IMR-90 (cell line): ENCODE measurements at regions not wholly inside any gene's neighbourhood (a gene's known extent, or its start where the extent isn't known, plus 50 kb on each side); places are given as distances from the start of the nearest gene placed in this dataset.

Experiments
- ATAC-seq: fragments of 200-7000 bp; cut with Tn5 transposase; 2 replicates; pipeline ENCODE4 v1.9.1; 2020; ENCODE audit warnings: low read depth, mild to moderate bottlenecking, moderate library complexity
- BruUV-seq: library from RNA; stranded (reverse); fragments of 400-500 nt; replicated peaks from 2 replicates; lab custom pipeline; 2021; lab: Mats Ljungman, UMichigan
- CTCF ChIA-PET: fragments of 300-600 bp; formaldehyde crosslinking; extraction: SDS; loops from one replicate; lab custom pipeline; 2021; ENCODE audit warnings: antibody characterized with exemption; lab: Yijun Ruan, JAX
- POLR2A ChIA-PET: fragments of 300-600 bp; sonication (Branson Sonifier 250); formaldehyde crosslinking; loops from one replicate; lab custom pipeline; 2022; ENCODE audit warnings: antibody characterized with exemption; ENCODE audit not compliant: unreplicated experiment; lab: Charles Lee
- DNase-seq: peaks from one replicate; pipeline ENCODE4 v3.0.0; 2013
- H2AFZ ChIP-seq: replicated peaks from 2 replicates; pipeline ENCODE3; 2013; ENCODE audit warnings: low read length, mild to moderate bottlenecking; ENCODE audit not compliant: poor library complexity
- H2AK5ac ChIP-seq: 2 replicates; pipeline ENCODE4 v1.6.1; 2013; ENCODE audit warnings: low read depth, low read length, inconsistent platforms
- H2AK9ac ChIP-seq: replicated peaks from 2 replicates; pipeline ENCODE3; 2013; ENCODE audit warnings: mild to moderate bottlenecking, low read depth, low read length, moderate library complexity; ENCODE audit not compliant: poor library complexity
- H2BK120ac ChIP-seq: 2 replicates; pipeline ENCODE4 v1.6.1; 2013; ENCODE audit warnings: low read depth, low read length, inconsistent platforms
- H2BK15ac ChIP-seq: 3 replicates; pipeline ENCODE4 v1.6.1; 2013; ENCODE audit warnings: low read depth, low read length, inconsistent platforms
- H2BK20ac ChIP-seq: 2 replicates; pipeline ENCODE4 v1.6.1; 2013; ENCODE audit warnings: low read depth, mild to moderate bottlenecking, inconsistent platforms, low read length, moderate library complexity
- H2BK5ac ChIP-seq: 2 replicates; pipeline ENCODE4 v1.6.1; 2013; ENCODE audit warnings: mild to moderate bottlenecking, low read depth, low read length, inconsistent platforms; ENCODE audit not compliant: poor library complexity, severe bottlenecking
- H3K14ac ChIP-seq: replicated peaks from 2 replicates; pipeline ENCODE4 v1.6.1; 2013; ENCODE audit warnings: low read depth, low read length, inconsistent platforms
- H3K18ac ChIP-seq: 2 replicates; pipeline ENCODE4 v1.6.1; 2013; ENCODE audit warnings: low read depth, low read length, control low read depth
- H3K23ac ChIP-seq: 2 replicates; pipeline ENCODE4 v1.6.1; 2013; ENCODE audit warnings: low read depth, low read length, inconsistent platforms
- H3K27ac ChIP-seq: 2 replicates; pipeline ENCODE4 v1.5.1; 2013; ENCODE audit warnings: mild to moderate bottlenecking, control low read depth, low read length; ENCODE audit not compliant: insufficient read depth
- H3K27me3 ChIP-seq: 2 replicates; pipeline ENCODE4 v1.6.1; 2013; ENCODE audit warnings: low read length; ENCODE audit not compliant: control insufficient read depth, insufficient read depth
- H3K36me3 ChIP-seq: 2 replicates; pipeline ENCODE4 v1.6.1; 2013; ENCODE audit warnings: low read length, mixed read lengths; ENCODE audit not compliant: control insufficient read depth, insufficient read depth
- H3K4ac ChIP-seq: 2 replicates; pipeline ENCODE4 v1.6.1; 2013; ENCODE audit warnings: low read depth, low read length, inconsistent platforms
- H3K4me1 ChIP-seq: 2 replicates; pipeline ENCODE4 v1.6.1; 2013; ENCODE audit warnings: low read length, mixed read lengths; ENCODE audit not compliant: control insufficient read depth, insufficient read depth
- H3K4me2 ChIP-seq: 2 replicates; pipeline ENCODE4 v1.6.1; 2013; ENCODE audit warnings: low read depth, mild to moderate bottlenecking, control low read depth, low read length, moderate library complexity
- H3K4me3 ChIP-seq: 2 replicates; pipeline ENCODE4 v1.5.1; 2013; ENCODE audit warnings: low read depth, mild to moderate bottlenecking, control low read depth, low read length, moderate library complexity; ENCODE audit not compliant: insufficient read depth
- H3K56ac ChIP-seq: 2 replicates; pipeline ENCODE4 v1.6.1; 2013; ENCODE audit warnings: low read length, inconsistent platforms; ENCODE audit not compliant: insufficient read depth; ENCODE audit errors: extremely low read depth
- H3K79me1 ChIP-seq, 2 experiments: 2 replicates each; pipeline ENCODE4 v1.6.1; 2013; ENCODE audit warnings: low read length in 2 of 2, inconsistent platforms in 1 of 2, low read depth in 1 of 2
- H3K9ac ChIP-seq: 2 replicates; pipeline ENCODE4 v1.6.1; 2013; ENCODE audit warnings: low read depth, low read length, control low read depth
- H3K9me1 ChIP-seq: 2 replicates; pipeline ENCODE4 v1.6.1; 2013; ENCODE audit warnings: low read length, inconsistent platforms; ENCODE audit not compliant: insufficient read depth
- H3K9me3 ChIP-seq: 2 replicates; pipeline ENCODE4 v1.6.1; 2013; ENCODE audit warnings: low read length; ENCODE audit not compliant: control insufficient read depth, insufficient read depth
- H4K20me1 ChIP-seq: 2 replicates; pipeline ENCODE4 v1.6.1; 2013; ENCODE audit warnings: low read length, inconsistent platforms; ENCODE audit not compliant: insufficient read depth
- H4K5ac ChIP-seq: 2 replicates; pipeline ENCODE4 v1.6.1; 2013; ENCODE audit warnings: mild to moderate bottlenecking, low read depth, low read length, control low read depth
- H4K8ac ChIP-seq, 2 experiments: 2 replicates each; pipeline ENCODE4 v1.6.1; 2013; ENCODE audit warnings: low read depth in 2 of 2, low read length in 2 of 2, control low read depth in 1 of 2, inconsistent platforms in 1 of 2
- H4K91ac ChIP-seq: 2 replicates; pipeline ENCODE4 v1.6.1; 2013; ENCODE audit warnings: low read depth, low read length, inconsistent platforms; ENCODE audit not compliant: insufficient read depth
- BHLHE40 ChIP-seq: fragments of 150-350 bp; IDR thresholded peaks from 2 replicates; pipeline ENCODE4 v1.6.1; 2016; ENCODE audit warnings: mild to moderate bottlenecking, low read depth, low read length
- CEBPB ChIP-seq: IDR thresholded peaks from 2 replicates; pipeline ENCODE4 v1.6.1; 2012; ENCODE audit warnings: low read depth, low read length, improper control_type of control experiment
- CHD1 ChIP-seq: IDR thresholded peaks from 2 replicates; pipeline ENCODE4 v1.6.1; 2012; ENCODE audit warnings: low read depth, low read length, improper control_type of control experiment
- CTCF ChIP-seq: conservative IDR thresholded peaks from 2 replicates; pipeline ENCODE4 v1.5.1; 2012; ENCODE audit warnings: mild to moderate bottlenecking, low read depth, low read length, improper control_type of control experiment
- ELK1 ChIP-seq: fragments of 150-350 bp; IDR thresholded peaks from 2 replicates; pipeline ENCODE4 v1.6.1; 2016; ENCODE audit warnings: low read depth, mild to moderate bottlenecking, low read length, moderate library complexity, borderline replicate concordance
- FOS ChIP-seq: fragments of 150-350 bp; IDR thresholded peaks from 2 replicates; pipeline ENCODE4 v1.6.1; 2016; ENCODE audit warnings: low read depth, low read length
- MAFK ChIP-seq: IDR thresholded peaks from 2 replicates; pipeline ENCODE4 v1.6.1; 2012; ENCODE audit warnings: low read depth, low read length, improper control_type of control experiment
- MAZ ChIP-seq: IDR thresholded peaks from 2 replicates; pipeline ENCODE4 v1.6.1; 2012; ENCODE audit warnings: low read depth, mild to moderate bottlenecking, low read length, improper control_type of control experiment, moderate library complexity, borderline replicate concordance
- MXI1 ChIP-seq: IDR thresholded peaks from 2 replicates; pipeline ENCODE4 v1.6.1; 2012; ENCODE audit warnings: low read depth, mild to moderate bottlenecking, low read length, moderate library complexity, borderline replicate concordance
- NFE2L2 ChIP-seq: fragments of 150-350 bp; IDR thresholded peaks from 2 replicates; pipeline ENCODE4 v1.6.1; 2016; ENCODE audit warnings: low read depth, mild to moderate bottlenecking, low read length
- POLR2A ChIP-seq: IDR thresholded peaks from 2 replicates; pipeline ENCODE4 v1.6.1; 2012; ENCODE audit warnings: mild to moderate bottlenecking, low read depth, low read length
- RAD21 ChIP-seq: IDR thresholded peaks from 2 replicates; pipeline ENCODE4 v1.6.1; 2012; ENCODE audit warnings: low read length, improper control_type of control experiment
- RCOR1 ChIP-seq: IDR thresholded peaks from 2 replicates; pipeline ENCODE4 v1.6.1; 2012; ENCODE audit warnings: mild to moderate bottlenecking, low read length, improper control_type of control experiment; ENCODE audit not compliant: insufficient replicate concordance
- RFX5 ChIP-seq: IDR thresholded peaks from 2 replicates; pipeline ENCODE4 v1.8.0; 2012; ENCODE audit warnings: low read depth, mild to moderate bottlenecking, low read length, moderate library complexity
- SMC3 ChIP-seq: fragments of 150-350 bp; IDR thresholded peaks from 2 replicates; pipeline ENCODE4 v1.6.1; 2016; ENCODE audit warnings: low read depth, mild to moderate bottlenecking, antibody characterized with exemption, low read length, moderate library complexity
- USF2 ChIP-seq: fragments of 150-350 bp; IDR thresholded peaks from 2 replicates; pipeline ENCODE4 v1.6.1; 2017; ENCODE audit warnings: mild to moderate bottlenecking, antibody characterized with exemption, low read length, low read depth
- WGBS, 2 experiments: methylation state at CpG; one replicate each; pipeline versions ENCODE4 v1.1.5 to v1.1.7; 2013; ENCODE audit warnings: missing lambda C conversion rate in 2 of 2; ENCODE audit not compliant: insufficient read length in 1 of 2; ENCODE audit errors: extremely low coverage in 2 of 2; 5-methylcytosine and 5-hydroxymethylcytosine counted together
- dilution Hi-C: fragments of 300-500 bp; cut with HindIII; formaldehyde crosslinking; loops from one replicate; pipeline ENCODE4 v1.14.3; 2018; ENCODE audit warnings: low sequenced_read_pairs; ENCODE audit not compliant: unreplicated experiment
- in situ Hi-C: fragments of 300-500 bp; cut with MboI; formaldehyde crosslinking; loops from 3 replicates; pipeline ENCODE4 v1.14.3; 2019; ENCODE audit warnings: low sequenced_read_pairs, inconsistent platforms, mixed read lengths
- intact Hi-C: fragments of 100-400 bp; cut with micrococcal nuclease; formaldehyde crosslinking; loops from 2 replicates; pipeline ENCODE4 v1.10.0; 2022

DNA sequence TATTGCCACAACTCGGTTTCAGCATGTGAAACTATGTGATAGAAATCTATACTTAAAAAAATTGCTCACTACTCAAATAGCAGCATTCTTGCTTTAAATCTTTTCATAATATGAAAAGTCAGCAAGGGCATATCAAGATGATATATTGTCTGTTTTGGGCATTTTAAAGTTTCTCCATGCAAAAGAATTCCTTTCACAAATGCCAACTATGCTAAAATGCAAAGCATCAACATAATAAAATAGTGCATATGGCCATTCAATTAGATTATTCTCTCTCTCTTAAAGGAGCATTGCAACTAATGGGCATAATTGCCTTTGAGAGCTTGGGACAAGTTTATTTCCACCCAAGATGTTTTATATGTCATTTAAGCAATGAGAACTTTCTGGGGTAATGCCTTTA is 475.1 kb downstream of the ZPLD1 start:
- Histone ChIP-seq H3K27me3 (no peaks in the 10 kb centered on the region), H2BK20ac (no peak overlapping the region), H3K79me1 (no peaks in the 10 kb centered on the region), H3K9me3 (no peaks in the 10 kb centered on the region), H3K4me3 (no peak overlapping the region), H3K23ac (no peak overlapping the region), H3K27ac (no peak overlapping the region), H4K20me1 (no peaks in the 10 kb centered on the region), H3K14ac (no peak overlapping the region), H2BK120ac (no peak overlapping the region), H3K4me2 (no peak overlapping the region), H3K4ac (no peak overlapping the region), H3K9ac (no peak overlapping the region), H2AK9ac (no peak overlapping the region), H4K91ac (no peak overlapping the region), H4K5ac (no peak overlapping the region), H3K56ac (no peak overlapping the region), H3K9me1 (no peaks in the 10 kb centered on the region), H4K8ac (no peak overlapping the region), H3K4me1 (no peaks in the 10 kb centered on the region), H3K36me3 (no peaks in the 10 kb centered on the region), H2AK5ac (no peak overlapping the region), H2BK5ac (no peak overlapping the region), H3K18ac (no peak overlapping the region), H2BK15ac (no peak overlapping the region), H2AFZ (no peak overlapping the region)
- TF ChIP-seq NFE2L2, result no peak
- TF ChIP-seq MAFK, result no peak
- TF ChIP-seq RFX5, result no peak
- no peak for TF ChIP-seq CHD1
- TF ChIP-seq POLR2A, result no peak
- no peak for TF ChIP-seq BHLHE40
- TF ChIP-seq RCOR1, result no peak
- TF ChIP-seq USF2, result no peak
- no peak for TF ChIP-seq FOS
- no peak for TF ChIP-seq CTCF
- TF ChIP-seq SMC3, result no peak
- no peak for TF ChIP-seq ELK1
- no peak for TF ChIP-seq MXI1
- no peak for TF ChIP-seq MAZ
- no peak for TF ChIP-seq RAD21
- TF ChIP-seq CEBPB, result no peak
- in situ Hi-C loops, result no loop called here
- ChIA-PET CTCF (no interaction called here), POLR2A (no interaction called here)
- dilution Hi-C loops, result no loop called here
- WGBS, 2 experiments, result no CpG with 5 or more reads among the region's 1 CpG
- no TSS peak for BruUV-seq
- DNase-seq, result no peak
- intact Hi-C loops, result no loop called here
- no peak for ATAC-seq
